ENCODE measurements at regions not wholly inside any gene's neighbourhood (a gene's known extent, or its start where the extent isn't known, plus 50 kb on each side); places are given as distances from the start of the nearest gene placed in this dataset.

DNA sequence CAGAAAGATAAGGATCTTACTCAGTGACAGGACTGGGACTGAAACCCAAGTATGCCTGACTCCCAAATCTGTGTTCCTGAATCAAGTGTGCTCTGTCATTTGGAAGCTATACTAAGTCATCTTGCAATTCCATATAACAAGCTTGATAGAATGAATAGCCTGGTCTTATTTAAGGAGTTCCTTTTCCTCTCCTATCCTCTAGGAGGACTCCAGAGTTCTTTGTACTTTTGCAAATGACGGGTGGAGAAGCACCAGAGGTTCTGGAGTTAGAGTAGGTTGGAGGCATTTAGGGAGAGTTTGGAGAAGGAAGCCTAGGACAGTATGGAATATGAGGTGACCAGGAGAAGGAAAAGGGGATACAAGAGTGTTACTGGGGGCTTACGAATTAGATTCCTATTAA lies 92.9 kb upstream of the RCN1 start:
- DNase-seq = no peak

- no peak for DNase-seq
Measured at GRCh38 chr11:31996159-31996881, 94.6 kb upstream of the RCN1 start.

DNA sequence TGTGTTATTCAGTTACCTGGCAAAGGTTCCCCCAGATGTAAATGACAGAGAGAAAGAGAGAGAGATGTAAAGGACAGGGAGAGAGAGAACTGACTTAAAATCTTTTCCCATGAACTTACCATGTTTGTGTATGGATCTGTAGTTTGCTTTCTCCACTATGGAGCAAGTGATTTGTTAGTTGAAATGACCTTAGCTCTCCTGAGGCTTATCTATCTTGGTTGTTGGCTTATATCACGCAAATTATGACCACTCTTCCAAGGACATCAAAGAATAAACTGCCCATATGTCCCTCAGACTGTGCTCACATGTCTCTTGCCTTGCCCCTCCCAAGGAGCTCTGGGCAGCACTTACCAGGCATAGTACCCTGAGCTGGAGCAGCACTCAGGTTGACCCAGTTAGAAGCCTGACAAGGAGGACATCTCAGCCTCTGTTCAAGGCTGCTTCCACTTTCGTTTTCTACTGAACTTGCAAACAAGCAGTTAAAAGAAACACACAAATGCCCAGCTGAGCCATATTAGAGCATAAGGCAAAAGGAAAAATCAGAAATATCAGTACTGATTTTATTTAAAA lies 95.3 kb upstream of the RCN1 start:
- no peak for DNase-seq

- DNase-seq = no peak
Measured at GRCh38 chr11:31995032-31995431, 95.8 kb upstream of the RCN1 start.

GRCh38 chr11:31987118-31988005 lies 103.5 kb upstream of the RCN1 start:
- DNase-seq = no peak

DNA sequence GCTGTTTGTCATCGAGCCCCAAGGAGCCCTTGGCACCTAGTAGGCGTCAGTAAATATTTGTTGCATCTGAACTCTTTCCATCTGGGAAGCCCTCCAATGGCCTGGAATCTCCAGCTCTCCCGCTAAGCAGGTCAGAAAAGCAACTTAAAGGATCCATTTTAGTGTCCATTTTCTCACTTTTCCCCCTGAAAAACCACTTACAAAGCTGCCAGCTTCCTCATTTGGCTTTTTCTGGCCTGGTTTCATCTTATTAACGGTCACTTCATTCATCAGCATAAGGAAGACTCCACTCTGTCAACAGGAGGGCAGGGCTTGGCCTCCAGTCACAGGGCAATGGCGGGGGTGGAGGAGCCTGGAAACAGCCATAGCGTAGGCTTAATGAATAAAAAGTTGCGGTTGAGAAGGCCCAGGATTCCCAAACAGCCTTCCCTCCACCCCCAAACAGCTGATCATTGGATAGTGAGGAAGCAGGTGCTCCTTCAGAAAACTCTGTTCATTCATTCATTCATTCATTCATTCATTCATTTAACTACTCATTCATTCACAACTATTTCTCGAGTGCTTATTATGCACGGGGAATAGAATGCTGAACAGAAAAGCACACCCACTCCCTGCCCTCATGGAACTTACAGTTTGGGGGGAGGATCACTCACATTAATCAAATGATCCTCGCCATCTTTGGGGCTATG lies 104.5 kb upstream of the RCN1 start:
- DNase-seq = no peak

DNA sequence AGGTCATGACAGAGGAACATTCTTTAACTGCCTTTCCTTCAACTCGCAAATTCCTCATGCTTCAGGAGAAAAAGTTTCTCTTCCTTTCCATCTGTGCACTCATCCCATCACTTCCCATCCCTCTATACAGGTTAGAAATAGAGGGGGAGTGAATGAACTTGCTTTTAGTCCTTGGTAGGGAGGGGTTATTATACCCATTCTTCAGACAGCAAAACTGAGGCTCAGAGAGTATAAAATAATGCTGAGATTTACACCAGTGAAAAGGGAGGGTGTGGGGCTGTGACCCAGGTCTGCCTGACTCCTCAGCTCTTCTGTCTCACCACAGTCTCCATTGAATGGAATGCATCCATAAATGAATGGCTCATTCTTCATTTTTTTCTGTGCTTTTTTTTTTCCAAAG lies 109.4 kb upstream of the RCN1 start:
- no peak for DNase-seq

DNA sequence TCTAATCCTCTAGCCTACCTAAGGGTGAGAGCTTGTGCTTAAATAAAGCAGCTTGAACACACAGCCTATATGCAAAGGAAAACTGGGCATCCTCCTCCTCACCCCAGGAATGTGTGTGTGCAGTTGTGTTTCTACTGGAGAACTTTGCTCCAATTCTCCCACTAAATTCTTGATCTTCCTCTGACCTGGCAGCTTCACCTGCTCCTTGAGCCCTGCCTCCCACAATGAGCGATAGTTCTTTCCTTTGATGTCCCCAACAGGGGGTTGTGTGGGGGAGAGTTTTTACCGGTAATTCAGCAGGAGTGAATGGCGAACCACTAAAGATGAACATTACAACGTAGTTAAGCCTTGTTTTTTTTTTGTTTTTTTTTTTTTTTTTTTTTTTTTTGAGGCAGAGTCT lies 113.5 kb upstream of the RCN1 start:
- no peak for DNase-seq

DNA sequence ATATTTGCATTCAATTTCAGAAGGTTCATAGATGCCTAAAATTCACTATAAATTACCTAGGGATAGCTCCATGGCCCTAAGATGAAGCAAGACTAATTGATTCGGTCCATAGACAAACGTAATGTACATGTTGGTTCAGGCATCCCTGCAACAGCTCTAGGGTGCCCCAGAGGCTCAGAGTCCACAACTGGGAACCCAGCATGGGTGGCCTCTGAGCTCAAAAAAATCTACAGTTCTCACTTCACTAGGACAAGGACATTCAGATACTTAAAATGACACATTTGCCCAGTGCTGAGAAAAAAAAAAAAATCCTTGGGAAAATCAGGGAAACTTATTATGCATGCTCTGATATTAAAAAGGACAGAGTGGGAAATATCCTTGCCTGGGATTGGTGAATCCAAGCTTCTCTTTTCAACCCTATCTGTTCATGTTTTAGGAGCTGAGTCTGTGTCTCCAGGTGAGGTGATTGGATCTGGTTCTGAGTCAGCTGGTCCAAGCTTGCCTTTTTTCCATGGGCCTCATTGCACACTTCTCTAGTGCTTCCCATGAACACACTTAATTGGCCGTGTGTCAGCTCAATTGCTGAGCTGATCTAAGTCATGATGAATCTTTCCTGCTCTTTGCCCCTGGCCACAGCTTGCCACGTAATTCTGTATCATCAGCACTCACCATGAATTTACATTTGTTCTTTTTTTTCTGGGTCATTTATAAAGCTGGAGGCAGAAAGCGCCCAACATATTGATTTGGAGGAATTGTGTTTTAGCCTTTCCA lies 116.3 kb upstream of the RCN1 start:
- no peak for DNase-seq

GRCh38 chr11:31973172-31973571 lies 117.7 kb upstream of the RCN1 start:
- DNase-seq = no peak

DNA sequence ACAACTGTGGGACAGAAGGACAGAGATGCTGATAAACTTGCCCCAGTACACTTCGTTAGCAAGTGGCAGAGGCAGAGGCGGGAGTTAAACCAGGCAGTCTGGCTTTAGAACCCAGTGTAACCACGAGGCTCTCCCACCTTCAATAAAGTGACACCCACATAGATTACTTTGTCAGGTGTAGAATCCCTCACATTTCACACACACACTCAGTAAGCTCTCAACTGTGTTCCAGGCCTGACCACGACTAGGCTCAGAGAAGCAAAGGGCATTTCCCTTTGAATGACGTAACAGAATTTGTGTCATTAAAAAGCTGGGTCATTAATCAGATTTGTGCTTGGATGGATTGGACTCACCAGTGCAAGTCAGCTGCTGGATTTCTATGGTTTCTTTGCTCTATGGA lies 118.3 kb upstream of the RCN1 start:
- DNase-seq = no peak

DNA sequence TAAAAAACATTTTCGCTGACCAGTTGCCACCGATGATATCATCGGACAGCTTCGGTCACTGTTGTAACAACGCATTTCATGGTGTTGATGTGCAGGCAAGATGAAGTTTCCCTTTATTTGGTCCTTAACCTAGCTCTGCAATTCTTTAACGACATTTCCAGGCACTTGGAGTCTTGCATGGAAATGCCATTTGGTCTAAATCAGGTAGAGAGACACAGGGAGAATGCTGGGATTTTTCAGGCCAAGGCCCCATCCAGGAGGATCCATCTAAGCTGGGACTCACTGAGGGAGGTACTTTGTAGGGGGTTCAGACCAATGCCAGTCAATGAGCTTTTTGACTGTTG lies 121.5 kb upstream of the RCN1 start:
- DNase-seq = no peak

DNA sequence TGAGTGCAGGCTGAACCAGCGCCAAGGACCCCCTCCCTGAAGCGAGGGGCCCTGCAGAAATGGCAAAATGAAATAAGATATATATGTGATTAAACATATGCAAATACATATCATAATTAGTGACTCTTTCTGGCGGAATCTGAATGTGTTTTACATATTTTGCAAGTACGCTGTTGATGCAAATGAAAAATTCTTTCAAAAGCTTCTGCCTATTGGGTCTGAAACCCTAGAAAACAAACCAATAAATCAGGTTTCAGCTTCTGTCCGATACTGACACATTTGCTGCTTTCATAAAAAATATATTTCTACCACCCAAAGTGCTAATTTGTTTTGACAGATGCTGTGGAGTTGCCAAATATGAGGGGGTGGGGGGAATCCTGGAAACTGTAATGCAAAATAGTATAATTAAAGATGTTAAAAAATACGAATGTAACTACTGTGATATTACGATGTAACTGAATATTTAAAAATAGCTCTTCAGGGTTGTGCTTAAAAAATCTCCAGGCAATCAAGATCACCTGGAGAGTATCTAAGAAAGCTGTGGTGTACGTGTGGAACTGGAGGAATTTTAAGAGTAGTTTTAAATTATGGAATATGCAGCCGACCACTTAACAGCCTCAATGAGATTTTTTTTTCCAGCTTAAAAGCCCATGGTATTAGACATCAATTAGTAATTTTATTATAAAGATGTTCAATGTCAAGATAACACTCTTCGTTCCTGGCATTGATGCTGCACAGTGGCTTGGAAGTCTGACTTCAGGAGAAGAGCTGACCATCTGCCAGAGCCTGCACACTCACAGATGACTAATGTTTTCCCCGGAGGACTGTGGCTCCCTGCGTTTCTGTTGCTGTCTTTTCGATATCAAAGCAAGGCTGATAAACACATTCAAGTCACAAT lies 122.2 kb upstream of the RCN1 start:
- no peak for DNase-seq

- no peak for DNase-seq
Measured at GRCh38 chr11:31967404-31968130, 123.3 kb upstream of the RCN1 start.

GRCh38 chr11:31966846-31967245 lies 124.0 kb upstream of the RCN1 start:
- no peak for DNase-seq

GRCh38 chr11:31964181-31964580 lies 126.7 kb upstream of the RCN1 start:
- no peak for DNase-seq

DNA sequence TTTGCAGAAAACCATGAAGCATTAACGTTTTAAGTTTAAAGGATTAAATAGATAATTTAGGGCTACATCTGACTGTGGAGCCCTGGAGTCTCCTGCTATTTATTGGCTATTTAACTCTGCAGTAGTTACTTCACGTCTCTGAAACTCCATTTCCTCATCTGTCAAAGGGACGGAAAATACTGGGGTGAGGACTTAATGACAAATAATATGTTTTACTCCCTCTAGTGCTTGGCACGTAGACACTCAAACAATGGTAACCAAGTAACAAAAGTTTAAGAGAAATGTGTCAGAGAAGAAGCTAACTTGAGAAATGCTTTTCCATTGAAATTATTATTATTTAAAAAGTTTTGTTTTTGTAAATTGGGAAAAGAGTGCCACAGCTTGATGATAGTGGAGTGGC lies 130.7 kb upstream of the RCN1 start:
- DNase-seq = no peak

DNA sequence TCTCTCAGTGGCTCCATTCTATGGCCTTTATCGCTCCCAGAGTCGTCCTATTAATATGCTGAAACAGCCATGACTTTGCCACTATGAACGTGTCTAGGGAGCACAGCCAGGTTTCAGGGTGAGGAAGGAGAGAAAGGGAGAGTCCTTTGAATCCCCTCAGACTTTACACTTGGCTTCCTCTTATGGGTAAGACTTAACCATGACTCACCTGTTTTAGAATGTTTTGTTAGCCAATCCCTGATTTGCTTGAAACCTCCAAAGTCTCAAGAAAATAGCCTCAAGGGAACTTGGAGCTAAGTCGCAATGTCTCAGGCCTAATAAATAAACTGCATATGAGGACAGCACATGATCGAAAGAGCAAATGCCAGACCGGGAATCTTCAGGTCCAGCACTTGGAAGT lies 131.2 kb upstream of the RCN1 start:
- no peak for DNase-seq

DNA sequence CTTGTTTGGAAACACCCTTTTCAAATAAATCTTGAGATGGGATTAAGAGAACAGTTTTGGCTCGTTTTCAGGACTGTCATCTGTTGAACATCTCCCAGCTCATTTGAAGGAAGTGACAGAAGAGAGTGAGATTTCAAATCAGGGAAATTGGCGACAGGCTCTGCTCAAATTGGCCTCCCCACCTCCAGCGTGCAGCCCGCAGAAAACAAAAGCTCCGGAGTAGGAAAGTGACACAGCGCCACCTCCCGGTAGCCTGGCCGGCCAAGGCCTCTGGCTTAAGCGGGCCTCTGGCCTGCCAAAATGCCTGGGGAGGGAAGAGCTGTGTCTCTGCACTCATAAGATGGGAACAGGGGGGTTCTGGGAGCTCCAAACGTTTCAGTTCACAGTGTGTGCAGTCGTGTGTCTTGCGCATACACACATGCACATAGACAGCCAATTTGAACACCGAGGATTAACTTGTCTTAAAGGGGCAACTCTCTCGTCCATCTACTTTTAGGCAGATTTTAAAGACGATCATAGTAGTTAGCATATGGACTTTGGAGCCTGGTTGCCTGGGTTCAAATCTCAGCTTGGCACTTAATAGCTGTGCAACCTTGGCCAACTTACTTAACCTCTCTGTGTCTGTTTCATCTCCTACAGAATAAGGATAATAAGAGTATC lies 132.7 kb upstream of the RCN1 start:
- peak; percentile 46 for DNase-seq

DNA sequence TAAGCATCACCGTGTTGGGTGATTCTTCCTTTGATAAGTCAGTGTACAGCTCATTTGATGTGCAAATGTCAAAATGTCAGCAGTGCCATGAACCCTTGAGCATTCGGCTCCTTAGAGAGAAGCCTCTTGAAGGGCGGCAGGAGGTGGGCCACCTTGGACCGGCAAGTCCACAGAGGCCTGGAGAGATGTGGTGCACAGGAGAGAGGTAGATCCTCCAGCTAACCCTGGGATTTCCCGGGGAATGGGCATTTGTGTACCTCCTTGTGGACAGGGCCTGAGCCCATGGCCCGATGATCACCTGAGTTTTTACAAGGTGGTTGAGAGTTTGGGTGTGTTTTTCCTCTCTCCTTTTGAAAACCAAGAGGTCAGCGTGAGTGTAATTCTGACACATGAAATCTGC lies 133.2 kb upstream of the RCN1 start:
- DNase-seq = no peak
